Brain microvascular endothelial cell (primary cell): ENCODE measurements at regions not wholly inside any gene's neighbourhood (a gene's known extent, or its start where the extent isn't known, plus 50 kb on each side); places are given as distances from the start of the nearest gene placed in this dataset.

Source experiments
- DNase-seq: peaks from one replicate; pipeline ENCODE4 v3.0.0-alpha.2; 2020
- H3K27ac ChIP-seq: fragments of 250-450 bp; sonication (Bioruptor Pico); 2 replicates; pipeline ENCODE4 v1.5.1; 2020; ENCODE audit warnings: mild to moderate bottlenecking, moderate library complexity
- H3K27me3 ChIP-seq: fragments of 250-450 bp; sonication (Bioruptor Pico); replicated peaks from 2 replicates; pipeline ENCODE4 v1.5.1; 2020; ENCODE audit warnings: mild to moderate bottlenecking
- H3K36me3 ChIP-seq: fragments of 250-450 bp; sonication (Bioruptor Pico); replicated peaks from 2 replicates; pipeline ENCODE4 v1.5.1; 2020; ENCODE audit warnings: mild to moderate bottlenecking
- H3K4me3 ChIP-seq: 2 replicates; pipeline ENCODE4 v1.5.1; 2011; ENCODE audit warnings: low read depth, mild to moderate bottlenecking, control low read depth, low read length, moderate library complexity
- in situ Hi-C: cut with HindIII; loops from 2 replicates; pipeline ENCODE4 v1.10.0; 2017; ENCODE audit warnings: low sequenced_read_pairs, low pct_ligation_motif_present
- TF ChIP-seq, protein P1 (sequence below): IDR thresholded peaks from 2 replicates; pipeline ENCODE4 v1.5.1; 2011; ENCODE audit warnings: low read depth, mild to moderate bottlenecking, moderate library complexity, low read length, control low read depth, inconsistent platforms; ENCODE audit errors: missing control alignments

DNA sequence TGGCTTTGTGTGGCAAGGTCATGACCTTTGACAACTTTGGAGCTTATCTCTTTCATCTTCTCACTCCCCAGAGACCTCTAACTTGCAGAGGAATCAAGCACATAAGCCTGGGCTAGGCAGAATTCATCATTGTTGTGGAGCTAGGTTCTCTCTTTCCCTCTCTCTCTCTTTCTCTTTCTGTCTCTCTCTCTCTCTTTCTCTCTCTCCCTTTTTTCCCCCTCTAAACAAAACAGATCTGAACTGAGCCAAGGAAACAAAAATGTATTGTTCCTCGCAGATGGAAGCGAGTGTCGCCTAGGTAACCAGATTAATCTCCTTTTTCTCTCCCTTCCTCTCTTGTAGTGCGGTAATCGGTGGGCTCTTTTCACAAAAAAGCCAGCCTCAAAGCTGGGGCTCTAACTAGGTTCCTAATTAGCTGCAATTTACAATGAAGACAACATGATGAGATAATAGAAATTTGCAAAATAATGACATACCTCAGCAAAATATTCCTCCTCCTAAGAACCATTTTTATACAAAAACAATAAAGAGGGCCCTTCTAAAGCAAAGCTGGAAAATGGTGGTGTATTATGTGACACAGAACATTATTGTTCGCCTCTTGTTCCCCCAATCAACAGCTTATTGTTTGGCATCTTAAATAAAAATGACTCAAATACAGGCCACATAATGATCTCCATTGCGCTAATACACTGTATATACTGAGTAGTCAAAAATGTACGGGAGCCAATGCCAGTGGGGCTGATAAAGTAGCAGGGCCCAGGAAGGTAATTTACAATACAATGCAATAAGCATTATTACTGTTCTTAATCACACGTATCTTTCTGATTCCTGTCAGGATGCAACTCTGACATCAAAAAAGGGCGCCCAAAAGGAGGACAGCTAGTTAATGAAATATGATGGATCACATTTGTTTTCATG is 65.7 kb upstream of the SOX5 start:
- Histone ChIP-seq H3K4me3 (no peak overlapping the region), H3K36me3 (no peaks in the 10 kb centered on the region), H3K27me3 (no peaks in the 10 kb centered on the region), H3K27ac (no peak overlapping the region)
- no peak for DNase-seq
- in situ Hi-C loops: no loop called here
- TF ChIP-seq, protein P1, sequence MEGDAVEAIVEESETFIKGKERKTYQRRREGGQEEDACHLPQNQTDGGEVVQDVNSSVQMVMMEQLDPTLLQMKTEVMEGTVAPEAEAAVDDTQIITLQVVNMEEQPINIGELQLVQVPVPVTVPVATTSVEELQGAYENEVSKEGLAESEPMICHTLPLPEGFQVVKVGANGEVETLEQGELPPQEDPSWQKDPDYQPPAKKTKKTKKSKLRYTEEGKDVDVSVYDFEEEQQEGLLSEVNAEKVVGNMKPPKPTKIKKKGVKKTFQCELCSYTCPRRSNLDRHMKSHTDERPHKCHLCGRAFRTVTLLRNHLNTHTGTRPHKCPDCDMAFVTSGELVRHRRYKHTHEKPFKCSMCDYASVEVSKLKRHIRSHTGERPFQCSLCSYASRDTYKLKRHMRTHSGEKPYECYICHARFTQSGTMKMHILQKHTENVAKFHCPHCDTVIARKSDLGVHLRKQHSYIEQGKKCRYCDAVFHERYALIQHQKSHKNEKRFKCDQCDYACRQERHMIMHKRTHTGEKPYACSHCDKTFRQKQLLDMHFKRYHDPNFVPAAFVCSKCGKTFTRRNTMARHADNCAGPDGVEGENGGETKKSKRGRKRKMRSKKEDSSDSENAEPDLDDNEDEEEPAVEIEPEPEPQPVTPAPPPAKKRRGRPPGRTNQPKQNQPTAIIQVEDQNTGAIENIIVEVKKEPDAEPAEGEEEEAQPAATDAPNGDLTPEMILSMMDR: no peak

DNA sequence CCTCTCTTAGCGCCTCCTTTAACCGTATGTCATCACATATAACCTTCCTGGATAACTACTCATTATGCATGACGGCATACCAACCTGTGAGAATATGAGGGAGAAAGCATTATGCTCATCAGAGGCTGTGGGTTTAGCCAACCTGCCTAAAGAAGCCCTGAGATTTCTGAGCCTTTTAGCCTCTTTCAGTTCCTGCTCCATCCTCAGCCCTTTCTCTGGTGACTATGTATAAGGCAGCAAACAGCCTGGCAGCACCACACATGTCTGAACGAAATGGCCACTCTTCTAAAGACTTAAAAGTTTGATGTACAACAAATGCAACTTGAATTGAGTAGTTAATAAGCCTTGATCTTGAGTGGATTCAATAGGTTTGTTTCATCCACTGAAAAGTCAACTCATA is 64.8 kb upstream of the SOX5 start:
- in situ Hi-C loops: no loop called here
- Histone ChIP-seq H3K36me3 (no peaks in the 10 kb centered on the region), H3K4me3 (no peak overlapping the region), H3K27ac (no peak overlapping the region), H3K27me3 (no peaks in the 10 kb centered on the region)
- TF ChIP-seq, protein P1: no peak
- DNase-seq: no peak

DNA sequence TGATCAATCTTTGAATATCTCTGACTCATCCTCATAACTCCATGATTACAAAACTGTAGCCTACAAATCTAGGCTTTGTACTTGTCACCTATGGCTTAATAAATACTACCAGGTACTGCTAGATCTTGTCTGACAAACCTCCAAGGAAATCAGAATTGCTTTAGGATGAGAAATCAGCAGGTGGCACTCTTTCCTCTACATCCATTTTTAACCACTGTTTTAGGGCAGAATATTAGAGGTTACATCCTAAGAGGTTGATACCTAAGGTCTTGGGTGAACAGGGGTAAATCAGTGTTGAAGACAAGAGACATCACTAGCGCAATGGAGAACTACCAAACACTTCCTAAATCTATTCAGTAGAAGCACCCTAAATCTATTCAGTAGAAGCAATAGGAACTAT is 63.1 kb upstream of the SOX5 start:
- Histone ChIP-seq H3K4me3 (no peak overlapping the region), H3K27ac (no peak overlapping the region), H3K36me3 (no peaks in the 10 kb centered on the region), H3K27me3 (no peaks in the 10 kb centered on the region)
- TF ChIP-seq, protein P1: peak; percentile 44
- in situ Hi-C loops: no loop called here
- no peak for DNase-seq

DNA sequence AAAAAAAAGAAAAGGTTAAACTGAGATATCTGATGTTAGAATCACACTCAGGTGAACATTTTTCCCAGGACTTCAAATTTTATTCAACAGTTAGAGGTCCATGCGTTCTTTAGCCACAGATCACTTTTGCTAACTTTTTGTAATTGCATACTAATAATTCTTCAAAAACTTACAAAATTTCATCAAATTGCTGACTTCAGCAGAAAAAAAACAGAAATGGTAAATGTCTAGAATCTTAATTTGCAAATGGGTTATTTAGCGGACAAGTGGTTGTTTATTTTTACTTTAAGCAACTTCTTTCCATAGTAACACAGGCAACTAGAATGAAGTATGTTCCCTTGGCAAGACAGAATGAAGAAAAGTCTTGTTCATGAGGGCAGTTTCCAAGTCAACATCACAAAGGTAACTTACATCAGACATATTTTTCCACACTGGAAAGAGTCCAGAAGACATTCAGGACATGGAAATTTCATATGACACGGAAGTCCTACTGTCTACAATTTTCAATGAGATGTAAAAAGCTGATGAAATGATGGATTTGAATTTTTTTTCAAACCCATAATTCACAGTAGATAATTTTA is 62.5 kb upstream of the SOX5 start:
- Histone ChIP-seq H3K36me3 (no peaks in the 10 kb centered on the region), H3K27me3 (no peaks in the 10 kb centered on the region), H3K4me3 (no peak overlapping the region), H3K27ac (no peak overlapping the region)
- DNase-seq: no peak
- TF ChIP-seq, protein P1: no peak
- in situ Hi-C loops: no loop called here

DNA sequence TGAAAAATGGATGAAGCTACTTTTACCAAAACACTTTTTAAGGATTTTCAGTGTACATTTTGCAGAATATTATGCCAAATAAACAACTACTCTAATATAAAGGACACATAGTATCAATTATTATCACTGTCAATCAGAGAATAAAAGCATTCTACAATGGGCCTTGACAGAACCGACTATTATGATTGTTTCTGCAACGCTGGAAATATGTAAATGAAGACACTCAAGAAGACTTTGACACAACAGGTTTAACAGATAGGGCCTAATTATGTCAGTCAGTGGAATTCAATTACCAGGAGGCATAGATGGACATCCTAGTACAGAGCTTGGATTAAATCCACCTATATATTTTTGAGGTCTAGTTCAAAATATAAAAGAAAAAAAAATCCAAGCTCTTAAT is 58.7 kb upstream of the SOX5 start:
- TF ChIP-seq, protein P1: no peak
- H3K27ac ChIP-seq: no peak overlapping the region

More for the DNA sequence above, 58.7 kb upstream of the SOX5 start:
- DNase-seq: no peak
- Histone ChIP-seq H3K4me3 (no peak overlapping the region), H3K36me3 (no peaks in the 10 kb centered on the region), H3K27me3 (no peaks in the 10 kb centered on the region)
- in situ Hi-C loops: no loop called here
